CD4-positive, CD25-positive, alpha-beta regulatory T cell (primary cell): ENCODE measurements at regions not wholly inside any gene's neighbourhood (a gene's known extent, or its start where the extent isn't known, plus 50 kb on each side); places are given as distances from the start of the nearest gene placed in this dataset.

Source experiments
- ATAC-seq, 2 donors: fragments of 150-1000 bp; cut with Tn5 transposase; one replicate each; pipeline ENCODE4 v1.10.0; 2021; ENCODE audit warnings: low read depth in 2 of 2, moderate number of reproducible peaks in 2 of 2, moderate library complexity in 1 of 2
- DNase-seq, 3 donors: peaks; one replicate each; pipeline versions ENCODE4 v3.0.0 to v3.0.0-alpha.2; 2012 to 2022; ENCODE audit warnings: mixed read lengths in 1 of 3
- H3K27ac ChIP-seq: one replicate; pipeline ENCODE4 v1.7.0; 2013; ENCODE audit warnings: mild to moderate bottlenecking, low read length; ENCODE audit not compliant: insufficient read depth, poor library complexity, severe bottlenecking
- H3K27me3 ChIP-seq: one replicate; pipeline ENCODE4 v1.7.0; 2013; ENCODE audit warnings: low read length; ENCODE audit not compliant: control insufficient read depth, insufficient read depth
- H3K36me3 ChIP-seq: one replicate; pipeline ENCODE4 v1.7.0; 2013; ENCODE audit warnings: mild to moderate bottlenecking, low read length, moderate library complexity; ENCODE audit not compliant: control insufficient read depth, insufficient read depth
- H3K4me1 ChIP-seq: 2 replicates; pipeline ENCODE4 v1.7.0; 2013; ENCODE audit warnings: mild to moderate bottlenecking, low read length; ENCODE audit not compliant: insufficient read depth, control insufficient read depth, poor library complexity, severe bottlenecking
- H3K4me3 ChIP-seq: one replicate; pipeline ENCODE4 v1.7.0; 2013; ENCODE audit warnings: low read depth, mild to moderate bottlenecking, low read length, moderate library complexity
- H3K9me3 ChIP-seq, 2 experiments: 1 replicate in 1 of 2; 2 replicates in 1 of 2; pipeline ENCODE4 v1.7.0; 2013; ENCODE audit warnings: low read length in 2 of 2, mild to moderate bottlenecking in 1 of 2, moderate library complexity in 1 of 2; ENCODE audit not compliant: control insufficient read depth in 2 of 2
- H3K27ac Mint-ChIP-seq, 3 donors: one replicate each; pipeline ENCODE4 v1.8.0; 2020 to 2022; ENCODE audit warnings: mild to moderate bottlenecking in 3 of 3, mixed read lengths in 3 of 3, moderate library complexity in 2 of 3
- H3K27me3 Mint-ChIP-seq: one replicate; pipeline ENCODE4 v1.8.0; 2022; ENCODE audit warnings: mild to moderate bottlenecking, mixed read lengths
- H3K36me3 Mint-ChIP-seq: one replicate; pipeline ENCODE4 v1.8.0; 2020; ENCODE audit warnings: mixed read lengths
- H3K4me1 Mint-ChIP-seq, 4 donors: one replicate each; pipeline ENCODE4 v1.8.0; 2020 to 2022; ENCODE audit warnings: mixed read lengths in 4 of 4, mild to moderate bottlenecking in 1 of 4
- H3K4me3 Mint-ChIP-seq, 4 donors: one replicate each; pipeline ENCODE4 v1.8.0; 2020 to 2022; ENCODE audit warnings: mild to moderate bottlenecking in 4 of 4, mixed read lengths in 4 of 4, moderate library complexity in 3 of 4
- H3K9me3 Mint-ChIP-seq, 7 donors: one replicate each; pipeline ENCODE4 v1.8.0; 2020 to 2022; ENCODE audit warnings: mixed read lengths in 7 of 7, mild to moderate bottlenecking in 3 of 7, moderate library complexity in 2 of 7

- Mint-ChIP-seq H3K4me3 (no peak overlapping the region), H3K27ac (no peak overlapping the region), H3K27me3 (no peaks in the 10 kb centered on the region), H3K9me3 (no peaks in the 10 kb centered on the region), H3K36me3 (no peaks in the 10 kb centered on the region), H3K4me1 (peaks cover 0 to 4% (median 0%) of the 10 kb centered on the region in 4 donors)
- Histone ChIP-seq H3K27me3 (no peaks in the 10 kb centered on the region), H3K27ac (no peak overlapping the region), H3K9me3 (no peaks in the 10 kb centered on the region), H3K36me3 (no peaks in the 10 kb centered on the region), H3K4me1 (no peaks in the 10 kb centered on the region), H3K4me3 (no peak overlapping the region)
- DNase-seq (no peak), ATAC-seq (no peak)
These were observed 251.9 kb upstream of the PRDM1 start for GRCh38 chr6:105833959-105834947.

- no peak for DNase-seq
- no peak for ATAC-seq
These were observed 253.8 kb upstream of the PRDM1 start for GRCh38 chr6:105832313-105832761.

GRCh38 chr6:105831311-105832097 lies 254.6 kb upstream of the PRDM1 start:
- no peaks in the 10 kb centered on the region for H3K4me1 ChIP-seq
- ATAC-seq = no peak

More at GRCh38 chr6:105832313-105832761, 253.8 kb upstream of the PRDM1 start:
- Mint-ChIP-seq H3K4me1 (peaks cover 0 to 4% (median 0%) of the 10 kb centered on the region in 4 donors), H3K4me3 (no peak overlapping the region), H3K27me3 (no peaks in the 10 kb centered on the region), H3K36me3 (peaks cover 1% of the 10 kb centered on the region), H3K9me3 (peaks cover 0 to 2% (median 0%) of the 10 kb centered on the region in 7 donors), H3K27ac (peak overlapping the region in 1 of 3 donors; percentile 23)
- Histone ChIP-seq H3K27ac (no peak overlapping the region), H3K4me3 (no peak overlapping the region), H3K9me3 (no peaks in the 10 kb centered on the region), H3K36me3 (no peaks in the 10 kb centered on the region), H3K4me1 (no peaks in the 10 kb centered on the region), H3K27me3 (no peaks in the 10 kb centered on the region)

GRCh38 chr6:105825210-105825609 lies 260.9 kb upstream of the PRDM1 start:
- Histone ChIP-seq H3K9me3 (no peaks in the 10 kb centered on the region), H3K4me3 (no peak overlapping the region), H3K4me1 (no peaks in the 10 kb centered on the region), H3K36me3 (no peaks in the 10 kb centered on the region), H3K27me3 (no peaks in the 10 kb centered on the region), H3K27ac (no peak overlapping the region)
- ATAC-seq (no peak), DNase-seq (no peak)
- peaks cover 0 to 9% (median 2%) of the 10 kb centered on the region in 7 donors for H3K9me3 Mint-ChIP-seq
- H3K4me1 Mint-ChIP-seq = no peaks in the 10 kb centered on the region
- no peak overlapping the region for H3K4me3 Mint-ChIP-seq
- peaks cover 11% of the 10 kb centered on the region for H3K36me3 Mint-ChIP-seq
- peaks cover 9% of the 10 kb centered on the region for H3K27me3 Mint-ChIP-seq
- H3K27ac Mint-ChIP-seq = no peak overlapping the region

More at GRCh38 chr6:105831311-105832097, 254.6 kb upstream of the PRDM1 start:
- Histone ChIP-seq H3K9me3 (no peaks in the 10 kb centered on the region), H3K4me3 (no peak overlapping the region), H3K27ac (no peak overlapping the region), H3K36me3 (no peaks in the 10 kb centered on the region), H3K27me3 (no peaks in the 10 kb centered on the region)
- peaks cover 0 to 4% (median 0%) of the 10 kb centered on the region in 4 donors for H3K4me1 Mint-ChIP-seq
- H3K27me3 Mint-ChIP-seq = no peaks in the 10 kb centered on the region
- H3K4me3 Mint-ChIP-seq = no peak overlapping the region
- DNase-seq = no peak
- peaks cover 0 to 2% (median 0%) of the 10 kb centered on the region in 7 donors for H3K9me3 Mint-ChIP-seq
- H3K36me3 Mint-ChIP-seq = peaks cover 10% of the 10 kb centered on the region
- H3K27ac Mint-ChIP-seq = peak overlapping the region in 1 of 3 donors; percentile 46

GRCh38 chr6:105824732-105825131 lies 261.4 kb upstream of the PRDM1 start:
- peak overlapping the region in 1 of 3 donors; percentile 35 for H3K27ac Mint-ChIP-seq
- H3K4me1 ChIP-seq = no peaks in the 10 kb centered on the region
- H3K27me3 Mint-ChIP-seq = peaks cover 9% of the 10 kb centered on the region
- peaks cover 0 to 2% of the 10 kb centered on the region in 2 experiments for H3K9me3 ChIP-seq
- peaks cover 0 to 9% (median 2%) of the 10 kb centered on the region in 7 donors for H3K9me3 Mint-ChIP-seq
- no peak overlapping the region for H3K4me3 Mint-ChIP-seq
- DNase-seq (no peak), ATAC-seq (no peak)
- H3K27ac ChIP-seq = no peak overlapping the region
- H3K4me3 ChIP-seq = no peak overlapping the region
- H3K36me3 ChIP-seq = no peaks in the 10 kb centered on the region
- no peaks in the 10 kb centered on the region for H3K4me1 Mint-ChIP-seq
- no peaks in the 10 kb centered on the region for H3K27me3 ChIP-seq
- peaks cover 11% of the 10 kb centered on the region for H3K36me3 Mint-ChIP-seq

DNA sequence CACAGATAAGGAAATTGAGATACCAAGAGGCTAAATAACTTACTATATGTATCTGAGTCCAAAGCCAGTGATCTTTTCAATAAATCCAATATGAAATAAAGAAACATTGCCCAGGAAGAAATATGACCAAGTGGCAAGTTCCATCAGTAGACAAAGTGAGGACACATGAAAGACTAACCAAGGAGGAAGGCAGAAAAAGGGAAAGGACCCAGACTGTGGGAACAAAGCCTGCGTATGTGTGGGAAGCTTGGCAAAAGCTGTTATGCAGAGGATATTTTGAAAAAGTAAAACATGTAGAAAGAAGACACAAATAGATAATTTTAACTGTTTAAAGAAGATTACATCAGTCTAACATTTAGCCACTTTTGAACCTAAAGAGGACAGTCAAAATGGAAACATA lies 264.4 kb upstream of the PRDM1 start:
- no peak for DNase-seq
- Mint-ChIP-seq H3K4me3 (no peak overlapping the region), H3K36me3 (peaks cover 4% of the 10 kb centered on the region), H3K27ac (no peak overlapping the region), H3K27me3 (peaks cover 9% of the 10 kb centered on the region), H3K4me1 (no peaks in the 10 kb centered on the region), H3K9me3 (peaks cover 0 to 8% (median 2%) of the 10 kb centered on the region in 7 donors)
- Histone ChIP-seq H3K27me3 (no peaks in the 10 kb centered on the region), H3K4me1 (no peaks in the 10 kb centered on the region), H3K36me3 (no peaks in the 10 kb centered on the region), H3K27ac (no peak overlapping the region), H3K4me3 (no peak overlapping the region), H3K9me3 (peaks cover 0 to 2% of the 10 kb centered on the region in 2 experiments)
- ATAC-seq = no peak

GRCh38 chr6:105821027-105821426 lies 265.1 kb upstream of the PRDM1 start:
- Histone ChIP-seq H3K27me3 (no peaks in the 10 kb centered on the region), H3K27ac (no peak overlapping the region), H3K4me3 (no peak overlapping the region), H3K4me1 (no peaks in the 10 kb centered on the region), H3K36me3 (no peaks in the 10 kb centered on the region), H3K9me3 (peaks cover 0 to 2% of the 10 kb centered on the region in 2 experiments)
- Mint-ChIP-seq H3K9me3 (peaks cover 0 to 8% (median 2%) of the 10 kb centered on the region in 7 donors), H3K27me3 (peaks cover 9% of the 10 kb centered on the region), H3K4me3 (no peak overlapping the region), H3K4me1 (no peaks in the 10 kb centered on the region), H3K36me3 (no peaks in the 10 kb centered on the region), H3K27ac (no peak overlapping the region)
- ATAC-seq = no peak
- no peak for DNase-seq
